IMR-90 (cell line): ENCODE measurements at regions not wholly inside any gene's neighbourhood (a gene's known extent, or its start where the extent isn't known, plus 50 kb on each side); places are given as distances from the start of the nearest gene placed in this dataset.

Experiments used
- ATAC-seq: fragments of 200-7000 bp; cut with Tn5 transposase; 2 replicates; pipeline ENCODE4 v1.9.1; 2020; ENCODE audit warnings: low read depth, mild to moderate bottlenecking, moderate library complexity
- BruUV-seq: library from RNA; stranded (reverse); fragments of 400-500 nt; replicated peaks from 2 replicates; lab custom pipeline; 2021; lab: Mats Ljungman, UMichigan
- CTCF ChIA-PET: fragments of 300-600 bp; formaldehyde crosslinking; extraction: SDS; loops from one replicate; lab custom pipeline; 2021; ENCODE audit warnings: antibody characterized with exemption; lab: Yijun Ruan, JAX
- POLR2A ChIA-PET: fragments of 300-600 bp; sonication (Branson Sonifier 250); formaldehyde crosslinking; loops from one replicate; lab custom pipeline; 2022; ENCODE audit warnings: antibody characterized with exemption; ENCODE audit not compliant: unreplicated experiment; lab: Charles Lee
- DNase-seq: peaks from one replicate; pipeline ENCODE4 v3.0.0; 2013
- H2AFZ ChIP-seq: replicated peaks from 2 replicates; pipeline ENCODE3; 2013; ENCODE audit warnings: low read length, mild to moderate bottlenecking; ENCODE audit not compliant: poor library complexity
- H2AK5ac ChIP-seq: 2 replicates; pipeline ENCODE4 v1.6.1; 2013; ENCODE audit warnings: low read depth, low read length, inconsistent platforms
- H2AK9ac ChIP-seq: replicated peaks from 2 replicates; pipeline ENCODE3; 2013; ENCODE audit warnings: mild to moderate bottlenecking, low read depth, low read length, moderate library complexity; ENCODE audit not compliant: poor library complexity
- H2BK120ac ChIP-seq: 2 replicates; pipeline ENCODE4 v1.6.1; 2013; ENCODE audit warnings: low read depth, low read length, inconsistent platforms
- H2BK15ac ChIP-seq: 3 replicates; pipeline ENCODE4 v1.6.1; 2013; ENCODE audit warnings: low read depth, low read length, inconsistent platforms
- H2BK20ac ChIP-seq: 2 replicates; pipeline ENCODE4 v1.6.1; 2013; ENCODE audit warnings: low read depth, mild to moderate bottlenecking, inconsistent platforms, low read length, moderate library complexity
- H2BK5ac ChIP-seq: 2 replicates; pipeline ENCODE4 v1.6.1; 2013; ENCODE audit warnings: mild to moderate bottlenecking, low read depth, low read length, inconsistent platforms; ENCODE audit not compliant: poor library complexity, severe bottlenecking
- H3K14ac ChIP-seq: replicated peaks from 2 replicates; pipeline ENCODE4 v1.6.1; 2013; ENCODE audit warnings: low read depth, low read length, inconsistent platforms
- H3K18ac ChIP-seq: 2 replicates; pipeline ENCODE4 v1.6.1; 2013; ENCODE audit warnings: low read depth, low read length, control low read depth
- H3K23ac ChIP-seq: 2 replicates; pipeline ENCODE4 v1.6.1; 2013; ENCODE audit warnings: low read depth, low read length, inconsistent platforms
- H3K27ac ChIP-seq: 2 replicates; pipeline ENCODE4 v1.5.1; 2013; ENCODE audit warnings: mild to moderate bottlenecking, control low read depth, low read length; ENCODE audit not compliant: insufficient read depth
- H3K27me3 ChIP-seq: 2 replicates; pipeline ENCODE4 v1.6.1; 2013; ENCODE audit warnings: low read length; ENCODE audit not compliant: control insufficient read depth, insufficient read depth
- H3K36me3 ChIP-seq: 2 replicates; pipeline ENCODE4 v1.6.1; 2013; ENCODE audit warnings: low read length, mixed read lengths; ENCODE audit not compliant: control insufficient read depth, insufficient read depth
- H3K4ac ChIP-seq: 2 replicates; pipeline ENCODE4 v1.6.1; 2013; ENCODE audit warnings: low read depth, low read length, inconsistent platforms
- H3K4me1 ChIP-seq: 2 replicates; pipeline ENCODE4 v1.6.1; 2013; ENCODE audit warnings: low read length, mixed read lengths; ENCODE audit not compliant: control insufficient read depth, insufficient read depth
- H3K4me2 ChIP-seq: 2 replicates; pipeline ENCODE4 v1.6.1; 2013; ENCODE audit warnings: low read depth, mild to moderate bottlenecking, control low read depth, low read length, moderate library complexity
- H3K4me3 ChIP-seq: 2 replicates; pipeline ENCODE4 v1.5.1; 2013; ENCODE audit warnings: low read depth, mild to moderate bottlenecking, control low read depth, low read length, moderate library complexity; ENCODE audit not compliant: insufficient read depth
- H3K56ac ChIP-seq: 2 replicates; pipeline ENCODE4 v1.6.1; 2013; ENCODE audit warnings: low read length, inconsistent platforms; ENCODE audit not compliant: insufficient read depth; ENCODE audit errors: extremely low read depth
- H3K79me1 ChIP-seq, 2 experiments: 2 replicates each; pipeline ENCODE4 v1.6.1; 2013; ENCODE audit warnings: low read length in 2 of 2, inconsistent platforms in 1 of 2, low read depth in 1 of 2
- H3K9ac ChIP-seq: 2 replicates; pipeline ENCODE4 v1.6.1; 2013; ENCODE audit warnings: low read depth, low read length, control low read depth
- H3K9me1 ChIP-seq: 2 replicates; pipeline ENCODE4 v1.6.1; 2013; ENCODE audit warnings: low read length, inconsistent platforms; ENCODE audit not compliant: insufficient read depth
- H3K9me3 ChIP-seq: 2 replicates; pipeline ENCODE4 v1.6.1; 2013; ENCODE audit warnings: low read length; ENCODE audit not compliant: control insufficient read depth, insufficient read depth
- H4K20me1 ChIP-seq: 2 replicates; pipeline ENCODE4 v1.6.1; 2013; ENCODE audit warnings: low read length, inconsistent platforms; ENCODE audit not compliant: insufficient read depth
- H4K5ac ChIP-seq: 2 replicates; pipeline ENCODE4 v1.6.1; 2013; ENCODE audit warnings: mild to moderate bottlenecking, low read depth, low read length, control low read depth
- H4K8ac ChIP-seq, 2 experiments: 2 replicates each; pipeline ENCODE4 v1.6.1; 2013; ENCODE audit warnings: low read depth in 2 of 2, low read length in 2 of 2, control low read depth in 1 of 2, inconsistent platforms in 1 of 2
- H4K91ac ChIP-seq: 2 replicates; pipeline ENCODE4 v1.6.1; 2013; ENCODE audit warnings: low read depth, low read length, inconsistent platforms; ENCODE audit not compliant: insufficient read depth
- CEBPB ChIP-seq: IDR thresholded peaks from 2 replicates; pipeline ENCODE4 v1.6.1; 2012; ENCODE audit warnings: low read depth, low read length, improper control_type of control experiment
- CHD1 ChIP-seq: IDR thresholded peaks from 2 replicates; pipeline ENCODE4 v1.6.1; 2012; ENCODE audit warnings: low read depth, low read length, improper control_type of control experiment
- FOS ChIP-seq: fragments of 150-350 bp; IDR thresholded peaks from 2 replicates; pipeline ENCODE4 v1.6.1; 2016; ENCODE audit warnings: low read depth, low read length
- MAZ ChIP-seq: IDR thresholded peaks from 2 replicates; pipeline ENCODE4 v1.6.1; 2012; ENCODE audit warnings: low read depth, mild to moderate bottlenecking, low read length, improper control_type of control experiment, moderate library complexity, borderline replicate concordance
- MXI1 ChIP-seq: IDR thresholded peaks from 2 replicates; pipeline ENCODE4 v1.6.1; 2012; ENCODE audit warnings: low read depth, mild to moderate bottlenecking, low read length, moderate library complexity, borderline replicate concordance
- NFE2L2 ChIP-seq: fragments of 150-350 bp; IDR thresholded peaks from 2 replicates; pipeline ENCODE4 v1.6.1; 2016; ENCODE audit warnings: low read depth, mild to moderate bottlenecking, low read length
- POLR2A ChIP-seq: IDR thresholded peaks from 2 replicates; pipeline ENCODE4 v1.6.1; 2012; ENCODE audit warnings: mild to moderate bottlenecking, low read depth, low read length
- RCOR1 ChIP-seq: IDR thresholded peaks from 2 replicates; pipeline ENCODE4 v1.6.1; 2012; ENCODE audit warnings: mild to moderate bottlenecking, low read length, improper control_type of control experiment; ENCODE audit not compliant: insufficient replicate concordance
- RFX5 ChIP-seq: IDR thresholded peaks from 2 replicates; pipeline ENCODE4 v1.8.0; 2012; ENCODE audit warnings: low read depth, mild to moderate bottlenecking, low read length, moderate library complexity
- SMC3 ChIP-seq: fragments of 150-350 bp; IDR thresholded peaks from 2 replicates; pipeline ENCODE4 v1.6.1; 2016; ENCODE audit warnings: low read depth, mild to moderate bottlenecking, antibody characterized with exemption, low read length, moderate library complexity
- WGBS, 2 experiments: methylation state at CpG; one replicate each; pipeline versions ENCODE4 v1.1.5 to v1.1.7; 2013; ENCODE audit warnings: missing lambda C conversion rate in 2 of 2; ENCODE audit not compliant: insufficient read length in 1 of 2; ENCODE audit errors: extremely low coverage in 2 of 2; 5-methylcytosine and 5-hydroxymethylcytosine counted together
- dilution Hi-C: fragments of 300-500 bp; cut with HindIII; formaldehyde crosslinking; loops from one replicate; pipeline ENCODE4 v1.14.3; 2018; ENCODE audit warnings: low sequenced_read_pairs; ENCODE audit not compliant: unreplicated experiment
- in situ Hi-C: fragments of 300-500 bp; cut with MboI; formaldehyde crosslinking; loops from 3 replicates; pipeline ENCODE4 v1.14.3; 2019; ENCODE audit warnings: low sequenced_read_pairs, inconsistent platforms, mixed read lengths
- intact Hi-C: fragments of 100-400 bp; cut with micrococcal nuclease; formaldehyde crosslinking; loops from 2 replicates; pipeline ENCODE4 v1.10.0; 2022
- TF ChIP-seq, protein P1 (sequence below): fragments of 150-350 bp; IDR thresholded peaks from 2 replicates; pipeline ENCODE4 v1.6.1; 2016; ENCODE audit warnings: low read depth, mild to moderate bottlenecking, low read length, moderate library complexity, borderline replicate concordance
- TF ChIP-seq, protein P2 (sequence below): conservative IDR thresholded peaks from 2 replicates; pipeline ENCODE4 v1.5.1; 2012; ENCODE audit warnings: mild to moderate bottlenecking, low read depth, low read length, improper control_type of control experiment

DNA sequence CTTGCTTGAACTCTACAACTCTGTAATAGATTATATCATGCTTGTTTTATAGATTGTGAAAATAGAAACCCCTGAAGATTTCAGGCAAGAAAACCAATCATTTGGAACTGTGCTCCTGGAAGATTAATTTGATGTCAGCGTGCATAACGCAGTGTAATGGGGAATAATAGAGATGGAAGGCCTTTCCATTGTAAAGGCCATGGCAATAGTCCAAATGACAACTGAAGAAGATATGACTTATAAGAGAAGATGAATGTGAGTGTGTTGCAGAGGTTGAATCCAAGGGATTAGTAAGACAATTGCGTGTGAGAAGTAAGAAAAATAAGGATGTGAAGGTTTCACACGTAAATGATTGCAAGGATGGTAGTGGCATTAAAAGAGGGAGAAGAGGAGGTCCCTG lies 285.0 kb downstream of the DUSP10 start:
- peaks cover 7% of the 10 kb centered on the region for H3K4me1 ChIP-seq
- WGBS, 2 experiments = 100% methylated on average over 1 to 2 of the region's 4 CpGs
- no peaks in the 10 kb centered on the region for H3K79me1 ChIP-seq
- no peak overlapping the region for H3K4me3 ChIP-seq
- no peak for DNase-seq
- H4K5ac ChIP-seq = no peak overlapping the region
- H3K9me3 ChIP-seq = no peaks in the 10 kb centered on the region
- no peak overlapping the region for H3K56ac ChIP-seq
- intact Hi-C loops (no loop called here), in situ Hi-C loops (loop anchor here (25.0 kb wide), 1 partner anchor 1180 kb away; no protein-coding TSS in a partner anchor), dilution Hi-C loops (no loop called here)
- H3K36me3 ChIP-seq = no peaks in the 10 kb centered on the region
- H3K27ac ChIP-seq = no peak overlapping the region
- no peak overlapping the region for H3K18ac ChIP-seq
- H3K23ac ChIP-seq = no peak overlapping the region
- H4K91ac ChIP-seq = no peak overlapping the region
- H2AFZ ChIP-seq = no peak overlapping the region
- ATAC-seq = no peak
- no peak for TF ChIP-seq MAZ
- TF ChIP-seq, protein P1, sequence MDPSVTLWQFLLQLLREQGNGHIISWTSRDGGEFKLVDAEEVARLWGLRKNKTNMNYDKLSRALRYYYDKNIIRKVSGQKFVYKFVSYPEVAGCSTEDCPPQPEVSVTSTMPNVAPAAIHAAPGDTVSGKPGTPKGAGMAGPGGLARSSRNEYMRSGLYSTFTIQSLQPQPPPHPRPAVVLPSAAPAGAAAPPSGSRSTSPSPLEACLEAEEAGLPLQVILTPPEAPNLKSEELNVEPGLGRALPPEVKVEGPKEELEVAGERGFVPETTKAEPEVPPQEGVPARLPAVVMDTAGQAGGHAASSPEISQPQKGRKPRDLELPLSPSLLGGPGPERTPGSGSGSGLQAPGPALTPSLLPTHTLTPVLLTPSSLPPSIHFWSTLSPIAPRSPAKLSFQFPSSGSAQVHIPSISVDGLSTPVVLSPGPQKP = no peak
- TF ChIP-seq RCOR1 = no peak
- no peak for TF ChIP-seq CHD1
- TF ChIP-seq CEBPB = no peak
- TF ChIP-seq FOS = no peak
- no peak for TF ChIP-seq POLR2A
- no peak for TF ChIP-seq RFX5
- no peak for TF ChIP-seq NFE2L2
- TF ChIP-seq MXI1 = no peak
- TF ChIP-seq, protein P2, sequence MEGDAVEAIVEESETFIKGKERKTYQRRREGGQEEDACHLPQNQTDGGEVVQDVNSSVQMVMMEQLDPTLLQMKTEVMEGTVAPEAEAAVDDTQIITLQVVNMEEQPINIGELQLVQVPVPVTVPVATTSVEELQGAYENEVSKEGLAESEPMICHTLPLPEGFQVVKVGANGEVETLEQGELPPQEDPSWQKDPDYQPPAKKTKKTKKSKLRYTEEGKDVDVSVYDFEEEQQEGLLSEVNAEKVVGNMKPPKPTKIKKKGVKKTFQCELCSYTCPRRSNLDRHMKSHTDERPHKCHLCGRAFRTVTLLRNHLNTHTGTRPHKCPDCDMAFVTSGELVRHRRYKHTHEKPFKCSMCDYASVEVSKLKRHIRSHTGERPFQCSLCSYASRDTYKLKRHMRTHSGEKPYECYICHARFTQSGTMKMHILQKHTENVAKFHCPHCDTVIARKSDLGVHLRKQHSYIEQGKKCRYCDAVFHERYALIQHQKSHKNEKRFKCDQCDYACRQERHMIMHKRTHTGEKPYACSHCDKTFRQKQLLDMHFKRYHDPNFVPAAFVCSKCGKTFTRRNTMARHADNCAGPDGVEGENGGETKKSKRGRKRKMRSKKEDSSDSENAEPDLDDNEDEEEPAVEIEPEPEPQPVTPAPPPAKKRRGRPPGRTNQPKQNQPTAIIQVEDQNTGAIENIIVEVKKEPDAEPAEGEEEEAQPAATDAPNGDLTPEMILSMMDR = no peak
- TF ChIP-seq SMC3 = no peak
- H2AK5ac ChIP-seq = no peak overlapping the region
- no peak overlapping the region for H2BK120ac ChIP-seq
- no peak overlapping the region for H3K4ac ChIP-seq
- ChIA-PET CTCF (no interaction called here), POLR2A (no interaction called here)
- no peak overlapping the region for H4K8ac ChIP-seq
- BruUV-seq = no TSS peak
- no peak overlapping the region for H3K9ac ChIP-seq
- no peaks in the 10 kb centered on the region for H3K27me3 ChIP-seq
- no peak overlapping the region for H3K14ac ChIP-seq
- no peak overlapping the region for H2AK9ac ChIP-seq
- H4K20me1 ChIP-seq = no peaks in the 10 kb centered on the region
- no peaks in the 10 kb centered on the region for H3K9me1 ChIP-seq
- H2BK15ac ChIP-seq = no peak overlapping the region
- H2BK20ac ChIP-seq = no peak overlapping the region
- H2BK5ac ChIP-seq = no peak overlapping the region
- H3K4me2 ChIP-seq = no peak overlapping the region
